Muscle of arm (tissue), 1 donor: ENCODE measurements at regions not wholly inside any gene's neighbourhood (a gene's known extent, or its start where the extent isn't known, plus 50 kb on each side); places are given as distances from the start of the nearest gene placed in this dataset.

Experiments
- DNase-seq: peaks from one replicate; pipeline ENCODE4 v3.0.0-alpha.2; 2013

- DNase-seq: no peak
Measured at GRCh38 chr10:60664859-60665258, 113.4 kb upstream of the CDK1 start.

GRCh38 chr10:60663850-60664249 lies 114.4 kb upstream of the CDK1 start:
- no peak for DNase-seq

GRCh38 chr10:60662917-60663614 lies 115.2 kb upstream of the CDK1 start:
- DNase-seq: no peak

- no peak for DNase-seq
Measured at GRCh38 chr10:60661637-60662036, 116.6 kb upstream of the CDK1 start.

GRCh38 chr10:60660625-60661024 lies 117.7 kb upstream of the CDK1 start:
- no peak for DNase-seq

- no peak for DNase-seq
Measured at GRCh38 chr10:60654813-60655464, 123.3 kb upstream of the CDK1 start.

GRCh38 chr10:60652628-60653027 lies 125.7 kb upstream of the CDK1 start:
- no peak for DNase-seq

GRCh38 chr10:60650378-60650800 lies 127.9 kb upstream of the CDK1 start:
- no peak for DNase-seq

GRCh38 chr10:60649485-60650377 lies 128.5 kb upstream of the CDK1 start:
- no peak for DNase-seq

GRCh38 chr10:60648761-60649160 lies 129.5 kb upstream of the CDK1 start:
- no peak for DNase-seq

GRCh38 chr10:60646966-60647796 lies 131.1 kb upstream of the CDK1 start:
- peak; percentile 59 for DNase-seq

GRCh38 chr10:60645980-60646379 lies 132.3 kb upstream of the CDK1 start:
- no peak for DNase-seq

GRCh38 chr10:60644436-60645130 lies 133.7 kb upstream of the CDK1 start:
- DNase-seq: no peak

GRCh38 chr10:60643874-60644273 lies 134.4 kb upstream of the CDK1 start:
- DNase-seq: no peak

- DNase-seq: no peak
Measured at GRCh38 chr10:60629332-60629731, 148.9 kb upstream of the CDK1 start.

- DNase-seq: no peak
Measured at GRCh38 chr10:60627778-60628748, 150.2 kb upstream of the CDK1 start.

- no peak for DNase-seq
Measured at GRCh38 chr10:60626037-60626436, 152.2 kb upstream of the CDK1 start.

- DNase-seq: no peak
Measured at GRCh38 chr10:60623627-60624026, 154.7 kb upstream of the CDK1 start.

- DNase-seq: no peak
Measured at GRCh38 chr10:60621018-60621417, 157.3 kb upstream of the CDK1 start.

- DNase-seq: no peak
Measured at GRCh38 chr10:60618861-60619260, 159.4 kb upstream of the CDK1 start.
